Left forelimb (tissue), 1 donor: ENCODE measurements at regions not wholly inside any gene's neighbourhood (a gene's known extent, or its start where the extent isn't known, plus 50 kb on each side); places are given as distances from the start of the nearest gene placed in this dataset.

ENCODE experiments used
- DNase-seq: peaks from one replicate; pipeline ENCODE4 v3.0.0-alpha.2; 2018; ENCODE audit warnings: low spot score

GRCh38 chr3:72158639-72159326 lies 373.8 kb upstream of the PROK2 start:
- DNase-seq: no peak

DNA sequence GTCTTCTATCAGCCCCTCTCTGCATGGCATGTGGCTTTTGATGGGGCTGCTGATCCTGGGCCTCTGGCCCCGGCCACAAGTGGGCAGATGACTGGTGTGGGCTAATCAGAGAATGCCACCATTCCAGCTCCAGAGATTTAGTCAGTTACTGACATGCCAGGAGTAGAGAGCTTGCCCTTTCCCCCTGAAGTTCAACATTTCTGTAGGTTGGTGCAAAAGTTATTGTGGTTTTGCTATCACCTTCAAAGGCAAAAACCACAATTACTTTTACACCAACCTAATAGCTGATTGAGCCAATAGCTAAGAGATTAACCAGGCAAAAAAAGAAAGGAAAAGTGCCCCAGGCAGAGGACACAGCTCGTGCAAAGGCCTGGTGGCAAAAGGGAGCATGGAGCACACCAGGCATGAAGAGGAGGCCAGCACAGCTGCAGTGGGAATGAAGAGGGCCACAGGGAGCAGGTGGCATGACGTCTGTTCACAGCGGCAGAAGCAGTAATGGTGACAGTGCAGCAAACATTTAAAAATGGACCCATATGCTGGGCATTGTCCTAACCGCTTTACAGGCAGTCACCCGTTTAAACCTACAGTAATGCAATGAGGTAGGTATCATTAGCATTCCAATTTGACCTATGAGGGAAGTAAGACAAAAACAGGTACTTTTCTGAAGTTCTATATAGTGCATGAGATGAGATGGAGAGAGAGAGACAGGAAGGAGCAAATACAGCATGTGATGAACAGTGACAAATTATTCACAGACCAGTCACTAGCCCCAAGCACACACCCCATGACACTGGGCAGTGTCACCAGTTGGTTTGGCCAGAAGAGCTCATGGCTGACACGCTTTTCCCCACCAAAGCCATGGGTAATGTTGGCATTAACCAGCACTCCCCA lies 373.0 kb upstream of the PROK2 start:
- no peak for DNase-seq

DNA sequence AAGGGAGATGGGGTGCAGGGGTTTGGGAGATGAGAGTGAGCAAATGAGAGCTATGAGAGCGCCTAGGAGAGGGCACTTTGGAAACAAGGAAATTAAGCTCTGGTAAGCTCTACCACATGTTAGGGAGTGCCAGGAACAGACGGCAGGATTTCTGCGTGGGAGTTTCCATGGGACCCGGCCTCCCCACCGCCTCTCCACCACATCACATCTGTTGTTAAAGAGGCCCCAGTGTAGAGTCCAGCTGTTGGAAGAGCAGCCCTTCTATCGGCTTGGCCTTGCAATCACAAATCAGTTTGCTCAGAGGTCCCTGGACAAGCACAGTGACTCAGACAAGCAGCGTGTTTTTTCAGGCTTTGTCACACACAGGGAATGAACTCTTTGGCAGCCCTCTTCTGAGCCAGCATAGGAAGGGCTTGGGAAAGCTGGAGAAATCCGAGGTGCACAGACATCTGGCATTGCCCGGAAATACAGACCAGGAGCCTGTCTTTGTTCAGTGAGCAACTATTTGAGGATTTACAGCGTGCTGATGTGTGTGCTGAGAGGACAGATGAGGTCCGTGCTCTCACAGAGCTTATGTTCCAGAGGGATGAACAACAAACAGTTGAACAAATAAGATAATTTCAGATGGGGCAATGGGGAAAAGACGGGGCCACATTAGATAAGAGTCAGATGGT lies 370.6 kb upstream of the PROK2 start:
- peak; percentile 78 for DNase-seq

- DNase-seq: no peak
Measured at GRCh38 chr3:72154391-72155335, 369.7 kb upstream of the PROK2 start.

DNA sequence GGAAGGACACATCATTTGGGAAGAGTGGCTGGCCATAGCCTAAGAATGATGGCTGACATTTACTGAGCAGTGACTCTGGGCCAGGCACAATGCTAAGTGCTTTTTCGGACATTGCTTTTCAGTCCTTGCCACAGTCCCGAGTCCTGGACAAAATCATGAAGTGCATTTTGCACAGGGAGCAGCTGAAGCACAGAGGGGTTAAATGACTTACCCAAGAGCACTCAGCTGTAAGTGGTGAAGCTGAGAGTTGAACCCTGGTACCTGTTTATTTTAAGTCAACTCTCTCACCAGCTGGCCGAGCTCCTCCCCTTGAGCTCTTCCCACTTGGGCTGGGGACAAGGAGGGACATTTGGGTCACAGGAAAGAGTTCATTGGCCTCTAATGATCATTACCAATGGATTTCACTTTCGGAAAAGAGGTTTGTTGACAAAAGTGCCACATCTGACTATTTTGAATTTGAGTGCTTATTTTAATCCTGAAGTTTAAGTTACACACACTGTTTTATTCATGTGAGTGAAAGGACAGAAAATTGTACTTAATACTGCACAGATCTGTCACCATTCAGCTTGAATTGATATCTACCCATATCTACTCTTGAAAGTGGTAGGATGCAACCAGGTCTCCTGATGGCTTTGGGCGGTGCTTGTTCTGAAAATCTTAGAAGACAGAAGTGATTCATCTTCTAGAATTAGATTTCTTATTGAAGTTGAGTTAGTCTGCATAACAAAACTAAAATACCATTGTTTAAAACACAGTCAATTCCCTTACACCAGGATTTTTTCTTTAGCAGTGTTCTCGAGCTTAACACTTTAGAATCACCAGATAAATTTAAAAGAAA lies 368.7 kb upstream of the PROK2 start:
- no peak for DNase-seq

DNA sequence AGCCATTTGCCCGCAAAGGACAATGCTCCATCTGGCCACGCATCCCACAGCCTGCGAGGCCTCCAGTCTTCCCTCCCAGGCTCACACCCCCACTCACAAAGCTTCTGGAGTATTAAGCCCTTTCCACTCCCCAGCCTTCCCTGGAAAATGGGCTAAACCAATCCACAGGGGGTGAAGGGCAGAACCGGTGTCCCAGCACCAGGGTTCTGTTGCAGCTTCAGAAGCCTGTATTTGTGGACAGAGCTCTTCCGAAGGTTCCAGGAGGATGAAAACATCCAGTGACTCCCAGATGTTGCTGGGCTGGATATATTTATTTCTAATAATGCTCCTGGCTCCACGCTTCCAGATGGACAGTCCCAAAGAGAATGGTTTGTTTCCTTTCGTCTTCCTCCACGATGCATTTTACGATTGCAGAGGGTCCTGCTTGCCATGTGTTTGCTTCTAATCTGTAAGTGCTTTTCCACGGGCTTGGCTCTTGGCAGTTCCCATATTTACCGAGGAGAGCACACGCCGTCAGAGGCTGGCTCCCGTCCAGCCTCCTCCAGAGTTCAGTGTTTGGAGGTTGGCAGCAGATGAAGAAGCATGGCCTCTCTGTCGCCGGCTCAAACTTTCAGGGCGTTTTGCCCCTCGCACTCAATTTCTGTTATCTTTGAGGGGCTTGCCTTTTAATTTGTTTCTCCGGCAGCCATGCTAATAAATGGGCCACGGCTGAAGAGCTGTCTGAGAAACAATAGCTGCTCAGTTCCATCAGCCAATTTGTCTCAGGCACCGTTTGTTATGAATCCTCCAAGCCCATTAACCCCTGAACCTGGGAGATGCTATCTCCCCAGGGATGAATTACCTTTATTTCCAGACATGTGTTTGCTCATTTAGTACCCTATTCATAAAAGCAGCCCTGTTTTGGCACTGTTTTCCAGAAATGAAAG lies 367.9 kb upstream of the PROK2 start:
- peak; percentile 82 for DNase-seq

DNA sequence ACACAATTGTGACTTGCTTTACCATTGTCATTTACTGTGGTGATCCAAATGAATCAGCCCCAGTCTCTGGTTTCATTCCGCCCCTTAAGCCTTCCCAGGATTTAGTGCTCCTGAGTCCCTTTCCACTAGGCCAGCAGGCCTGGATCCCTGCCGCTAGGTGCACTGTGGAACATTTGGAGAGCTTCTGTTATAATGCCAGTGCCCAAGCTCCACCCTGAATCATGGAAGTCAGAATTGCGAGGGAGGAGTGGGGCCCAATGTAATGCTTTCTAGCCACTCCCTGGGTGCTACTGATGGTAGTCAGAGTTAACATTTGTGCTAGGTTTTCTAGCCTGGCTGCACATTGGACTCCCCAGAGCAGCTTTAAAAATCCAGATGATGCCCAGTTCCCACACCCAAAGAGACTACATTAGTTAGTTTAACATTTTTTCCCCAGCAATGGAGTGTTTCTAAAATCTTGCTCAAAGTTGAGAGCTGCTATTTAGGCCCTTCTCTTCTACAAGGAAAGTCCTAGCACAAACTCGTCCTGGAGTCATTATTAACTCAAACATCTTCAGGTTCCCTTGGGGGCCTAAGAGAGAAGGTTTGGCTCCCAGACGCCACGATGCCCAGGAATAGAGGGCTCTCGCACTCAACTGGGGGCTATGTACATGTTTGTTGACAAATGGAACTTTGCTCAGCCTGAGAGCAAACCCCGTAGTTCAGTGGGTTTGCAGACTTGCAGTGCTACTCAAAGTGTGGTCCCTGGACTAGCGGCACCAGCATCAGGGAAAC lies 366.7 kb upstream of the PROK2 start:
- no peak for DNase-seq

GRCh38 chr3:72150634-72151412 lies 365.9 kb upstream of the PROK2 start:
- DNase-seq: no peak

DNA sequence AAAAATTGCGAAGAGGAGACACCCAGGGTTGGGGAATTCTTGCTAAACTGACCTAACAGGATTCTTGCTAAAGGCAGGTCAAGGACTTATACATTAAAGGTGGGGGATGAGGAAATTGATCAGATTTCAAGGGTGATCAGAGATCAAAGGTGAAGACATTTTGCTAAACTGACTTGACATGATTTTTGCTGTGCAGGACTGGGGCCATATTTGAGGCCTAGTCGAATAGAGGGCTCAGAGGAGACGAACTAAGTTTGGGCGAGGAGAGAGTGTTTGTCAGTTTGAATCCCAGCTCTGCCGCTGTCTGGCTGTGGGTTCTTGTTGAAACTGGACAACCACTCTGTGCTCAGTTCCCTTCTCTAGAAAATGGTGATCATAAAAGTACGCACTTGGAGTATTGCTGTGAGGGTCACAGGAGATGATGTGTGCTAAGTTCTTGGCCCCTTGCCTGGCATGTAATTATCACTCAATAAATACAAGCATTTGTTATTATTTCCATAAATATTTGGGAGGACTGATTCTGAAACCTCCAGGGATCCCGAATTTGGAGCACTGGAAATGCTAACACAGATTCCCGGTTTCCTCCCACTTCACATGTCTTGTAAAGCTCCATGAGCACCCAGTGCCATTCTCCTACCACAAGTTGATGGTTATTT lies 364.8 kb upstream of the PROK2 start:
- DNase-seq: no peak

- DNase-seq: no peak
Measured at GRCh38 chr3:72147600-72147999, 362.7 kb upstream of the PROK2 start.

DNA sequence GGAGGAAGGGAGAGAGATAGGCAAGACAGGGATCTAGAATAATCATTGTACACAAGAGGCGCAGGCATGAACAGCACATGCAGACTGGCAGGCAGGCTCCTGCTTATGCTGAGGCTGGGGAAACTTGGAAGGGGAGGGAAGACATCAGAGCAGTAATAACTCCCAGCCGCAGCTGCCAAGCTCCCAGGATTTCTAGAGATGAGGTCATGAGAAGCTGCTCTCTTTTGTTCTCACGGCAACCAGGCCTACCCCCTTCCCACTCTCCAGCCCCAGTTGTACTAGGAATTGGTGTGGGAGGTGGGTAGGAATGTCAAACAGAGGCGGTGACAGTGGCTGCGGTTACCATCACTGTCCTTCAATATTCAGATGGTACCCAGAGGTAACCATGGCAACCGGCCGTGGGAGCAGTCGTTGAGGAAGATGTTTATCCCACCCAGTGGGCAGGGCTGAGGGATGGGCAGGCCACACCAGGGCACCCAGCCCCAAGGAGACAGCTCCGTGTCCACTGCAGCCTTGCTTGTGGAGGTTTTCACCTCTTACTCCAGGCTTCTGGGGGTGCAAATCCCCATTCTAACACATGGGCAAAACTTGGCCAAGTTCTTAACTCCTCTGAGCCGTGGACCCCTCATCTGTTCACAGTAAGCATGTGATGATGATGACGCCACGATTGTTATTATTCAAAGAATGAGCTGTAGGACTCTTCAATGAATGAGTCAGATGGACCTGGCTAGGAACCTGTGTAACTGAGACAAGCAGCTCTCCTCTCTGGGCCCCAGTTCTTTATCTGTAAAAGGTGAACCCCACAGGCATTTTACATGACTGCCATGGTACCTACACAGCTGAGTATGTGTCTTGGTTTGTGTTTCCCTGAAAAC lies 360.8 kb upstream of the PROK2 start:
- peak; percentile 79 for DNase-seq

DNA sequence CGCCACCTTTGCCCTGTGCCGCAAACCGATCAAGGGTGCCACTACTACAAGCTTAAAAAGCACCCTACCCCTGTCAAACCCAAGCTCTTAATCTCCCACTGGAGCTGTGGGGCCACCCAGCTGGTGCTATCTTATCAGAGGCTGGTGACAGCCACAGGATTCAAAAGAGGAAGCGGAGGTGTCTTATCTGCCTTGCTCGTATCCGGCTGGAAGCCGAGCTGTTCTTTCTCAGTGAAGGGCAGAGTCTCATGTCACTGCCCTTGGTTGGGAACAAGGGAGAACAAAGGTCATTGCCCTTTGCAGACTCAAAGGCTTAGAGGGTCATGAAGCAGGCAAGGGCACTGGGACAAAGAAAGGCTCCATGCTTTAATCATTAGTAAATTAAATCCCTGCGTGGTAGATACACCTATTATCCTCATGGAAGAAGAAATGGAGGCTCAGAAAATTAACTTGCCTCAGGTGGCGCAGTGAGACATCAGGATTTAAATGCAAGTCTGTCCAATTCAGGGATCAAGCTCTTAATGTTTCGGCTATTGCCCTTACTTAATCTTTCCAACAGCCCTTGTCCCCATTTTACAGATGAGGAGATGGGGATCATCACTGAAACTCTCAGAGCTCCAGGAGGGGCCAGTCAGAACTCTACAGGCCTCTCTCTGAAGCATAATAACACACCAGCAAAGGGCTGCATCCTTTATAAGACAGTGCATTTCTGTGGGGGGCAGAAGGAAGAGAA lies 360.0 kb upstream of the PROK2 start:
- no peak for DNase-seq

DNA sequence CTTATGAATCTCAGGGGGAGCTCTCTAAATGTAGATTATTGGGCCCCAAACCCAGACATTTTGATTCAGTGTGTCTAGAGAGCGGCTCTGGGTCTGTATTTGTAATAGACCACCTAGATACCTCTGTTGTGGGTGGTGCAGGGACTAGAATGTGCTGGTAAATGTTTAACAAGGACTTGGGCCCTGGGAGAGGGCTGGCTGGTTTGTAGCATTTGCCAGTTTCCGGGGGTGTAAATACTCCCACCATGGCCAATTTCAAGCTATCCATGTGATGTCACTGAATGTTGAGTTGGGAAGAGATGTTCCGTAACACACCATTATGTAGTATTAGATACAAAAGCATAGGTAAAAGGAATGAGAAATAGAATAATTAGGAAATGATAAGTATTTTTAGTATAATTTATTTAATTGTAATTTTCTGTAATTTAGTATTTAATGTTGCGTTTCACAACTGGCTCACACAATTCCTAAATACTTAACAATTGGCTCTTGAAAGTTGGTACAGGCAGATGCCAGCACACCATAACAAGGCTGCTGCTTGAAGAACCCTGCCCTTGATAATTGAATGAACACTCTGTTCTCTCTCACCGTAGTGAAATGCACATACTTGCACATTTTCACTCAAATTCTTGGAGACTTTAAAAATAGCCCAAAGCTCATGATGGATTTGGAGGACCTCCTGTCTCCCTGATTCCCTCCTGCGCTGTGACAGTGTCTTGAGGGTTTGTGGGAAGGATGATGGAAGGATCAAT lies 359.2 kb upstream of the PROK2 start:
- no peak for DNase-seq

GRCh38 chr3:72143322-72143721 lies 358.4 kb upstream of the PROK2 start:
- no peak for DNase-seq

DNA sequence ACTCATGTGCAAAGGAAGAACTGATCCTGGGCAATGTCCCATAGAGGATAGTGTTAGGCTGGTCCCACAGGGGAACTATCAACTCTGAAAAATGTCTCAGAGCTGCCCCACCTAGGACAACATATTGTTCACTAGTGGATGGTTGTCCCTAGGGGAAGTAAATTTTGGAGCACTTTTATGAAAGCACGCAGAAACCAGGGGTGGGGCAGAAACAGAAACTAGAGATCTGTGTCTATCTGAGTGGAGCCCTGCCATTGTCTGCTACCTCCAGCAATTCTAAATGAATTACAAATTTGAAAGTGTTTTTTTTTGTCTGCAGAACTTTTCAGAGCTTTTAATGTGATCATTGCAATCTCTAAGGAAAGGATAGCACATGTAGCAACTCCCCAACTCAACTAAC lies 357.1 kb upstream of the PROK2 start:
- DNase-seq: no peak
